ENCODE measurements at regions not wholly inside any gene's neighbourhood (a gene's known extent, or its start where the extent isn't known, plus 50 kb on each side); places are given as distances from the start of the nearest gene placed in this dataset.
A peak's percentile ranks its signal among the peaks of the same experiment; 100 is the strongest.

DNA sequence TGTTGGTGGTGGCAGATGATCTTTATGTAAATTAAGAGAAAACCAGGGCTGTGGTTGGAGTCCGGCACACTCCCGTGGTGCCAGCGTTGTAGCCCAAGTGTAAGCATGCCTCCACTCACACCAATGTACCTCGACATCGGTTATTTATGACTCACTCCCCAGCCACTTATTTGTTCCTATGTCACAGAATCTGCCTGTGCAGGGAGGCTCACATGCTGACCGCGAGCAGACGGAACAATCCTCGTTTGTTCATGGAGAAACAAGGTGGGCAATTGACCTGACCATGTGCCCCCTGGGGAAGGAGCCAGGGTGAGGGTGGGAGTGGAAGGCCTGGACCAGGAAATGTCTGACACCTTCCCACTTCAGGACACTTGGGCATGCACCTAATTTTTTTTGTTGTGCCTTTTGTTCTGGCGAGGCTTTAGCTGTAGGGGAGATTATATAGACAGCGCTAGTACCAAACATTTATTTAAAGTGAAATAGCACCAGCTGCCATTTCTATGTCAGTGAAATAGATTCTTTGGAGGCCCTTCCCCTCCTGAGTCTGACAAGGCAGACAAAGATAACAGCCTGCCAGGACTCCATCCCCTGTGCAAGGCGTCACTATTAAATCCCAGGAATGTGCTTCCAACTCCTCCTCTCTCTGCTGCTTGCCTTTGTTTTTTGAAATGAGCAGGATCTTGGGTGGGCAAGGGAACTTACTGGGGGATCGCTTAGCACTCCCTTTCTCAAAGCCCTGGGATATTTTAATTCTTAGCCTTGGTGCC is 394.2 kb downstream of the FGF9 start:
- TF ChIP-seq RCOR1 (IDR thresholded peaks at IDR 0.05; ENCODE audit: insufficient replicate concordance, low read length) (no peak), CEBPB (IDR thresholded peaks at IDR 0.05; ENCODE audit: low read depth, low read length) (no peak), RAD21 (IDR thresholded peaks at IDR 0.05; ENCODE audit: low read length) (no peak), MAFK (IDR thresholded peaks at IDR 0.05; ENCODE audit: low read depth, low read length) (no peak), FOS (IDR thresholded peaks at IDR 0.05; ENCODE audit: low read depth, low read length) (no peak), NFE2L2 (IDR thresholded peaks at IDR 0.05; ENCODE audit: low read depth, low read length) (no peak), BHLHE40 (IDR thresholded peaks at IDR 0.05; ENCODE audit: low read depth, low read length) (no peak), SMC3 (IDR thresholded peaks at IDR 0.05; ENCODE audit: low read depth, low read length) (no peak), CHD1 (IDR thresholded peaks at IDR 0.05; ENCODE audit: low read depth, low read length) (no peak)
- TF ChIP-seq, protein P1, sequence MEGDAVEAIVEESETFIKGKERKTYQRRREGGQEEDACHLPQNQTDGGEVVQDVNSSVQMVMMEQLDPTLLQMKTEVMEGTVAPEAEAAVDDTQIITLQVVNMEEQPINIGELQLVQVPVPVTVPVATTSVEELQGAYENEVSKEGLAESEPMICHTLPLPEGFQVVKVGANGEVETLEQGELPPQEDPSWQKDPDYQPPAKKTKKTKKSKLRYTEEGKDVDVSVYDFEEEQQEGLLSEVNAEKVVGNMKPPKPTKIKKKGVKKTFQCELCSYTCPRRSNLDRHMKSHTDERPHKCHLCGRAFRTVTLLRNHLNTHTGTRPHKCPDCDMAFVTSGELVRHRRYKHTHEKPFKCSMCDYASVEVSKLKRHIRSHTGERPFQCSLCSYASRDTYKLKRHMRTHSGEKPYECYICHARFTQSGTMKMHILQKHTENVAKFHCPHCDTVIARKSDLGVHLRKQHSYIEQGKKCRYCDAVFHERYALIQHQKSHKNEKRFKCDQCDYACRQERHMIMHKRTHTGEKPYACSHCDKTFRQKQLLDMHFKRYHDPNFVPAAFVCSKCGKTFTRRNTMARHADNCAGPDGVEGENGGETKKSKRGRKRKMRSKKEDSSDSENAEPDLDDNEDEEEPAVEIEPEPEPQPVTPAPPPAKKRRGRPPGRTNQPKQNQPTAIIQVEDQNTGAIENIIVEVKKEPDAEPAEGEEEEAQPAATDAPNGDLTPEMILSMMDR (conservative IDR thresholded peaks at IDR 0.05; ENCODE audit: low read depth, low read length) = no peak
- TF ChIP-seq, protein P2, sequence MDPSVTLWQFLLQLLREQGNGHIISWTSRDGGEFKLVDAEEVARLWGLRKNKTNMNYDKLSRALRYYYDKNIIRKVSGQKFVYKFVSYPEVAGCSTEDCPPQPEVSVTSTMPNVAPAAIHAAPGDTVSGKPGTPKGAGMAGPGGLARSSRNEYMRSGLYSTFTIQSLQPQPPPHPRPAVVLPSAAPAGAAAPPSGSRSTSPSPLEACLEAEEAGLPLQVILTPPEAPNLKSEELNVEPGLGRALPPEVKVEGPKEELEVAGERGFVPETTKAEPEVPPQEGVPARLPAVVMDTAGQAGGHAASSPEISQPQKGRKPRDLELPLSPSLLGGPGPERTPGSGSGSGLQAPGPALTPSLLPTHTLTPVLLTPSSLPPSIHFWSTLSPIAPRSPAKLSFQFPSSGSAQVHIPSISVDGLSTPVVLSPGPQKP (IDR thresholded peaks at IDR 0.05; ENCODE audit: borderline replicate concordance, low read depth, low read length) = no peak
- TF ChIP-seq, protein P3, sequence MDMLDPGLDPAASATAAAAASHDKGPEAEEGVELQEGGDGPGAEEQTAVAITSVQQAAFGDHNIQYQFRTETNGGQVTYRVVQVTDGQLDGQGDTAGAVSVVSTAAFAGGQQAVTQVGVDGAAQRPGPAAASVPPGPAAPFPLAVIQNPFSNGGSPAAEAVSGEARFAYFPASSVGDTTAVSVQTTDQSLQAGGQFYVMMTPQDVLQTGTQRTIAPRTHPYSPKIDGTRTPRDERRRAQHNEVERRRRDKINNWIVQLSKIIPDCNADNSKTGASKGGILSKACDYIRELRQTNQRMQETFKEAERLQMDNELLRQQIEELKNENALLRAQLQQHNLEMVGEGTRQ (IDR thresholded peaks at IDR 0.05; ENCODE audit: low read depth, low read length) = no peak
- no peak overlapping the region for H2AK5ac ChIP-seq (ENCODE audit: low read depth, low read length)
- H4K8ac ChIP-seq (ENCODE audit: low read depth in 2 of 2, low read length in 2 of 2) = peak overlapping the region in 1 of 2 experiments; percentile 52; a peak in 1 of 4 replicates
- no peak overlapping the region for H3K23ac ChIP-seq (ENCODE audit: low read depth, low read length)
- BruUV-seq (replicated peaks) = no TSS peak
- no peak overlapping the region for H3K14ac ChIP-seq (replicated peaks; ENCODE audit: low read depth, low read length)
- H3K27ac ChIP-seq (ENCODE audit: insufficient read depth, low read length) = no peak overlapping the region
- H3K9me3 ChIP-seq (ENCODE audit: control insufficient read depth, insufficient read depth, low read length) = no peaks in the 10 kb centered on the region
- H3K79me1 ChIP-seq (ENCODE audit: low read depth in 1 of 2, low read length in 2 of 2) = no peaks in the 10 kb centered on the region
- H3K56ac ChIP-seq (ENCODE audit: extremely low read depth, insufficient read depth, low read length) = no peak overlapping the region; the same call in 1 of the 2 replicates
- H3K18ac ChIP-seq (ENCODE audit: low read depth, low read length) = peak overlapping the region; percentile 37; the same call in 1 of the 2 replicates
- H3K4me3 ChIP-seq (ENCODE audit: insufficient read depth, low read depth, low read length) = no peak overlapping the region
- DNase-seq (no peak), ATAC-seq (ENCODE audit: low read depth) (peak; percentile 44)
- H3K4ac ChIP-seq (ENCODE audit: low read depth, low read length) = peak overlapping the region; percentile 69
- H2AFZ ChIP-seq (replicated peaks; ENCODE audit: low read length, poor library complexity) = no peak overlapping the region
- no peak overlapping the region for H2BK5ac ChIP-seq (ENCODE audit: low read depth, low read length, poor library complexity, severe bottlenecking)
- H3K4me1 ChIP-seq (ENCODE audit: control insufficient read depth, insufficient read depth, low read length) = peaks cover 7% of the 10 kb centered on the region; the same call in 1 of the 2 replicates
- H3K9me1 ChIP-seq (ENCODE audit: insufficient read depth, low read length) = no peaks in the 10 kb centered on the region; the same call in 1 of the 2 replicates
- no peak overlapping the region for H3K4me2 ChIP-seq (ENCODE audit: low read depth, low read length)
- H4K20me1 ChIP-seq (ENCODE audit: insufficient read depth, low read length) = no peaks in the 10 kb centered on the region
- no peak overlapping the region for H2AK9ac ChIP-seq (replicated peaks; ENCODE audit: low read depth, low read length, poor library complexity)
- intact Hi-C loops (cut with micrococcal nuclease) (no loop called here), in situ Hi-C loops (cut with MboI; ENCODE audit: low sequenced_read_pairs) (no loop called here), dilution Hi-C loops (cut with HindIII; ENCODE audit: low sequenced_read_pairs, unreplicated experiment) (no loop called here)
- 0 out of 2 replicates have a peak overlapping the region, but pooled peaks have one; percentile 49 for H2BK20ac ChIP-seq (ENCODE audit: low read depth, low read length)
- no peaks in the 10 kb centered on the region for H3K36me3 ChIP-seq (ENCODE audit: control insufficient read depth, insufficient read depth, low read length)
- H2BK15ac ChIP-seq (ENCODE audit: low read depth, low read length) = peak overlapping the region; percentile 28; the same call in 1 of the 3 replicates
- ChIA-PET CTCF (no interaction called here), POLR2A (ENCODE audit: unreplicated experiment) (no interaction called here)
- WGBS, 2 experiments (ENCODE audit: extremely low coverage in 2 of 2, insufficient read length in 1 of 2) = no CpG with 5 or more reads among the region's 13 CpGs
- peak overlapping the region; percentile 70 for H4K91ac ChIP-seq (ENCODE audit: insufficient read depth, low read depth, low read length)
- peak overlapping the region; percentile 59 for H2BK120ac ChIP-seq (ENCODE audit: low read depth, low read length)
- H3K9ac ChIP-seq (ENCODE audit: low read depth, low read length) = no peak overlapping the region
- H3K27me3 ChIP-seq (ENCODE audit: control insufficient read depth, insufficient read depth, low read length) = no peaks in the 10 kb centered on the region
- peak overlapping the region; percentile 5; the same call in 1 of the 2 replicates for H4K5ac ChIP-seq (ENCODE audit: low read depth, low read length)
